ENCODE measurements at regions not wholly inside any gene's neighbourhood (a gene's known extent, or its start where the extent isn't known, plus 50 kb on each side); places are given as distances from the start of the nearest gene placed in this dataset.
A peak's percentile ranks its signal among the peaks of the same experiment; 100 is the strongest.

- H3K79me2 ChIP-seq = no peaks in the 10 kb centered on the region
- no peak overlapping the region for H2AFZ ChIP-seq
- TF ChIP-seq CTCF (IDR thresholded peaks at IDR 0.05) = no peak
- H3K4me1 ChIP-seq = no peaks in the 10 kb centered on the region
- no peaks in the 10 kb centered on the region for H3K36me3 ChIP-seq (ENCODE audit: control insufficient read depth, insufficient read depth, low read length)
- H3K27me3 ChIP-seq (ENCODE audit: control insufficient read depth, insufficient read depth, low read length) = no peaks in the 10 kb centered on the region
- peak overlapping the region; percentile 28 for H3K4me2 ChIP-seq (ENCODE audit: low read length)
- no peaks in the 10 kb centered on the region for H3K9me3 ChIP-seq (ENCODE audit: control insufficient read depth, low read length)
- H3K27ac ChIP-seq = no peak overlapping the region
- no peak overlapping the region for H3K9ac ChIP-seq
- no peak overlapping the region for H3K4me3 ChIP-seq (ENCODE audit: low read depth, low read length)
These were observed 100.3 kb upstream of the RPL34 start for GRCh38 chr4:108519911-108520601.

GRCh38 chr4:108519208-108519833 lies 101.1 kb upstream of the RPL34 start:
- Histone ChIP-seq H3K27ac (no peak overlapping the region), H3K9me3 (ENCODE audit: control insufficient read depth, low read length) (no peaks in the 10 kb centered on the region)

GRCh38 chr4:108512615-108513505 lies 107.5 kb upstream of the RPL34 start:
- H3K4me1 ChIP-seq = no peaks in the 10 kb centered on the region
- no peak overlapping the region for H3K27ac ChIP-seq
- H3K4me3 ChIP-seq (ENCODE audit: low read depth, low read length) = no peak overlapping the region
- H3K9ac ChIP-seq = no peak overlapping the region
- H3K79me2 ChIP-seq = no peaks in the 10 kb centered on the region
- H2AFZ ChIP-seq = no peak overlapping the region
- H3K27me3 ChIP-seq (ENCODE audit: control insufficient read depth, insufficient read depth, low read length) = no peaks in the 10 kb centered on the region
- H3K4me2 ChIP-seq (ENCODE audit: low read length) = peak overlapping the region; percentile 33
- no peak for TF ChIP-seq CTCF (IDR thresholded peaks at IDR 0.05)
- H3K9me3 ChIP-seq (ENCODE audit: control insufficient read depth, low read length) = no peaks in the 10 kb centered on the region
- H3K36me3 ChIP-seq (ENCODE audit: control insufficient read depth, insufficient read depth, low read length) = no peaks in the 10 kb centered on the region

More at GRCh38 chr4:108519208-108519833, 101.1 kb upstream of the RPL34 start:
- no peak overlapping the region for H3K4me2 ChIP-seq (ENCODE audit: low read length)
- H3K4me1 ChIP-seq = no peaks in the 10 kb centered on the region
- TF ChIP-seq CTCF (IDR thresholded peaks at IDR 0.05) = no peak
- no peak overlapping the region for H3K9ac ChIP-seq
- no peak overlapping the region for H3K4me3 ChIP-seq (ENCODE audit: low read depth, low read length)
- H3K36me3 ChIP-seq (ENCODE audit: control insufficient read depth, insufficient read depth, low read length) = no peaks in the 10 kb centered on the region
- H2AFZ ChIP-seq = no peak overlapping the region
- no peaks in the 10 kb centered on the region for H3K79me2 ChIP-seq
- no peaks in the 10 kb centered on the region for H3K27me3 ChIP-seq (ENCODE audit: control insufficient read depth, insufficient read depth, low read length)

- H3K4me3 ChIP-seq (ENCODE audit: low read depth, low read length) = no peak overlapping the region
These were observed 108.8 kb upstream of the RPL34 start for GRCh38 chr4:108511618-108512017.

More at GRCh38 chr4:108511618-108512017, 108.8 kb upstream of the RPL34 start:
- TF ChIP-seq CTCF (IDR thresholded peaks at IDR 0.05) = no peak
- Histone ChIP-seq H3K36me3 (ENCODE audit: control insufficient read depth, insufficient read depth, low read length) (no peaks in the 10 kb centered on the region), H3K9me3 (ENCODE audit: control insufficient read depth, low read length) (no peaks in the 10 kb centered on the region), H3K27ac (no peak overlapping the region), H3K4me1 (no peaks in the 10 kb centered on the region), H3K79me2 (no peaks in the 10 kb centered on the region), H3K4me2 (ENCODE audit: low read length) (no peak overlapping the region), H3K27me3 (ENCODE audit: control insufficient read depth, insufficient read depth, low read length) (no peaks in the 10 kb centered on the region), H3K9ac (no peak overlapping the region), H2AFZ (no peak overlapping the region)
